WTC11 (cell line): ENCODE measurements at regions not wholly inside any gene's neighbourhood (a gene's known extent, or its start where the extent isn't known, plus 50 kb on each side); places are given as distances from the start of the nearest gene placed in this dataset.

Experiments
- ATAC-seq: fragments of 200-7000 bp; cut with Tn5 transposase; 2 replicates; pipeline ENCODE4 v1.10.0; 2021; ENCODE audit warnings: mild to moderate bottlenecking, moderate library complexity
- CTCF ChIA-PET: fragments of 300-600 bp; sonication (Branson Sonifier 250); formaldehyde crosslinking; loops from one replicate; lab custom pipeline; 2021; ENCODE audit warnings: antibody characterized with exemption; lab: Charles Lee
- POLR2A ChIA-PET: fragments of 350-600 bp; sonication (Branson Sonifier 250); formaldehyde crosslinking; loops from one replicate; lab custom pipeline; 2021; ENCODE audit warnings: antibody characterized with exemption; lab: Charles Lee
- DNase-seq: peaks from one replicate; pipeline ENCODE4 v3.0.0; 2021; ENCODE audit warnings: low spot score
- H3K27ac Mint-ChIP-seq: 2 replicates; pipeline ENCODE4 v1.8.0; 2021; ENCODE audit warnings: mixed read lengths
- H3K27me3 Mint-ChIP-seq: 2 replicates; pipeline ENCODE4 v1.8.0; 2021; ENCODE audit warnings: low read depth, mild to moderate bottlenecking, moderate library complexity, mixed read lengths
- H3K36me3 Mint-ChIP-seq: 2 replicates; pipeline ENCODE4 v1.8.0; 2021; ENCODE audit warnings: mixed read lengths
- H3K4me1 Mint-ChIP-seq: 2 replicates; pipeline ENCODE4 v1.8.0; 2022; ENCODE audit warnings: mixed read lengths
- H3K4me3 Mint-ChIP-seq: 2 replicates; pipeline ENCODE4 v1.8.0; 2021; ENCODE audit warnings: mild to moderate bottlenecking, moderate library complexity, mixed read lengths
- H3K9me3 Mint-ChIP-seq: 2 replicates; pipeline ENCODE4 v1.8.0; 2021; ENCODE audit warnings: mixed read lengths
- AR ChIP-seq: fragments of 250-450 bp; sonication (Bioruptor Pico); IDR thresholded peaks from 2 replicates; pipeline ENCODE4 v1.9.0; 2021; ENCODE audit warnings: mild to moderate bottlenecking
- ATF1 ChIP-seq: sonication (generic); formaldehyde crosslinking; IDR thresholded peaks from 2 replicates; pipeline ENCODE4 v1.8.1; 2023; ENCODE audit warnings: mild to moderate bottlenecking, moderate library complexity, missing genetic modification reagents
- ATF2 ChIP-seq: sonication (generic); formaldehyde crosslinking; IDR thresholded peaks from 2 replicates; pipeline ENCODE4 v1.8.1; 2022; ENCODE audit warnings: low read depth, missing genetic modification reagents, borderline replicate concordance
- CBFB ChIP-seq: sonication (generic); formaldehyde crosslinking; IDR thresholded peaks from 2 replicates; pipeline ENCODE4 v1.8.1; 2022; ENCODE audit warnings: mild to moderate bottlenecking, low read depth, missing genetic modification reagents
- E2F1 ChIP-seq: sonication (generic); formaldehyde crosslinking; IDR thresholded peaks from 2 replicates; pipeline ENCODE4 v1.8.0; 2022; ENCODE audit warnings: mild to moderate bottlenecking, missing genetic modification reagents
- ELF4 ChIP-seq: sonication (generic); formaldehyde crosslinking; IDR thresholded peaks from 2 replicates; pipeline ENCODE4 v1.8.1; 2022; ENCODE audit warnings: low read depth, mild to moderate bottlenecking, moderate library complexity, missing genetic modification reagents
- FOXJ3 ChIP-seq: sonication (generic); formaldehyde crosslinking; IDR thresholded peaks from 2 replicates; pipeline ENCODE4 v1.9.0; 2021; ENCODE audit warnings: missing genetic modification reagents, mild to moderate bottlenecking, borderline replicate concordance
- FOXK1 ChIP-seq: sonication (generic); formaldehyde crosslinking; IDR thresholded peaks from 2 replicates; pipeline ENCODE4 v1.8.0; 2022; ENCODE audit warnings: mild to moderate bottlenecking, moderate library complexity, missing genetic modification reagents
- FOXP1 ChIP-seq: sonication (generic); formaldehyde crosslinking; IDR thresholded peaks from 2 replicates; pipeline ENCODE4 v1.8.0; 2022; ENCODE audit warnings: missing genetic modification reagents, mild to moderate bottlenecking, moderate library complexity, borderline replicate concordance
- GRHL2 ChIP-seq: fragments of 250-450 bp; sonication (Bioruptor Pico); IDR thresholded peaks from 2 replicates; pipeline ENCODE4 v1.8.0; 2022; ENCODE audit warnings: mild to moderate bottlenecking, moderate library complexity; ENCODE audit not compliant: insufficient replicate concordance, severe bottlenecking
- GTF2I ChIP-seq: fragments of 250-450 bp; sonication (Bioruptor Pico); conservative IDR thresholded peaks from 2 replicates; pipeline ENCODE4 v1.4.0; 2021; ENCODE audit warnings: mild to moderate bottlenecking
- KAT7 ChIP-seq: sonication (generic); formaldehyde crosslinking; IDR thresholded peaks from 2 replicates; pipeline ENCODE4 v1.8.1; 2023; ENCODE audit warnings: missing genetic modification reagents, mild to moderate bottlenecking, borderline replicate concordance
- MLX ChIP-seq: sonication (generic); formaldehyde crosslinking; IDR thresholded peaks from 2 replicates; pipeline ENCODE4 v1.8.1; 2023; ENCODE audit warnings: mild to moderate bottlenecking, missing genetic modification reagents, moderate library complexity
- MYBL2 ChIP-seq: sonication (generic); formaldehyde crosslinking; IDR thresholded peaks from 2 replicates; pipeline ENCODE4 v1.8.1; 2023; ENCODE audit warnings: mild to moderate bottlenecking, moderate library complexity, missing genetic modification reagents
- NFE2L1 ChIP-seq: sonication (generic); formaldehyde crosslinking; IDR thresholded peaks from 2 replicates; pipeline ENCODE4 v1.8.1; 2023; ENCODE audit warnings: missing genetic modification reagents
- SOX15 ChIP-seq: fragments of 250-450 bp; sonication (Bioruptor Pico); IDR thresholded peaks from 2 replicates; pipeline ENCODE4 v1.9.0; 2021; ENCODE audit warnings: mild to moderate bottlenecking
- SP1 ChIP-seq: sonication (generic); formaldehyde crosslinking; conservative IDR thresholded peaks from 2 replicates; pipeline ENCODE4 v1.8.1; 2022; ENCODE audit warnings: missing genetic modification reagents
- ZBTB21 ChIP-seq: sonication (generic); formaldehyde crosslinking; IDR thresholded peaks from 2 replicates; pipeline ENCODE4 v1.8.1; 2023; ENCODE audit warnings: mild to moderate bottlenecking, missing genetic modification reagents, borderline replicate concordance
- ZMAT4 ChIP-seq: fragments of 250-450 bp; sonication (Bioruptor Pico); IDR thresholded peaks from 2 replicates; pipeline ENCODE4 v1.9.0; 2021; ENCODE audit warnings: mild to moderate bottlenecking
- ZNF121 ChIP-seq: sonication (generic); formaldehyde crosslinking; IDR thresholded peaks from 2 replicates; pipeline ENCODE4 v1.8.0; 2023; ENCODE audit warnings: missing genetic modification reagents
- ZNF219 ChIP-seq: sonication (generic); formaldehyde crosslinking; IDR thresholded peaks from 2 replicates; pipeline ENCODE4 v1.8.0; 2023; ENCODE audit warnings: missing genetic modification reagents, mild to moderate bottlenecking, borderline replicate concordance
- ZNF232 ChIP-seq: sonication (generic); formaldehyde crosslinking; IDR thresholded peaks from 2 replicates; pipeline ENCODE4 v1.8.0; 2022; ENCODE audit warnings: mild to moderate bottlenecking, missing genetic modification reagents
- ZNF317 ChIP-seq: sonication (generic); formaldehyde crosslinking; IDR thresholded peaks from 2 replicates; pipeline ENCODE4 v1.8.1; 2023; ENCODE audit warnings: low read depth, mild to moderate bottlenecking, moderate library complexity, missing genetic modification reagents, borderline replicate concordance
- ZNF423 ChIP-seq: fragments of 250-450 bp; sonication (Bioruptor Pico); IDR thresholded peaks from 2 replicates; pipeline ENCODE4 v2.1.2; 2022; ENCODE audit warnings: mild to moderate bottlenecking, moderate library complexity
- ZNF532 ChIP-seq: fragments of 250-450 bp; sonication (Bioruptor Pico); IDR thresholded peaks from 2 replicates; pipeline ENCODE4 v1.9.0; 2021; ENCODE audit warnings: mild to moderate bottlenecking, borderline replicate concordance
- ZSCAN18 ChIP-seq: fragments of 250-450 bp; sonication (Bioruptor Pico); IDR thresholded peaks from 2 replicates; pipeline ENCODE4 v2.1.2; 2022; ENCODE audit warnings: mild to moderate bottlenecking, moderate library complexity

- no peak for TF ChIP-seq GRHL2
- no peak for TF ChIP-seq SOX15 (CRISPR knock-in tag)
- TF ChIP-seq NFE2L1 (CRISPR knock-in tag): no peak
- no peak for TF ChIP-seq FOXK1 (CRISPR knock-in tag)
- TF ChIP-seq ZNF317: no peak
- no peak for TF ChIP-seq FOXJ3 (CRISPR knock-in tag)
- TF ChIP-seq ELF4 (CRISPR knock-in tag): no peak
- TF ChIP-seq ZNF423 (CRISPR knock-in tag): no peak
- TF ChIP-seq ZNF121: no peak
- TF ChIP-seq KAT7 (CRISPR knock-in tag): no peak
- TF ChIP-seq, all 79 proteins: peak for 0
These were observed 135.9 kb downstream of the C6orf118 start (continued) for GRCh38 chr6:165173484-165173883.

GRCh38 chr6:165167861-165168260 is 141.5 kb downstream of the C6orf118 start:
- H3K9me3 Mint-ChIP-seq: peaks cover 28% of the 10 kb centered on the region
- no peak for TF ChIP-seq FOXK1 (CRISPR knock-in tag)
- TF ChIP-seq CBFB (CRISPR knock-in tag): no peak
- TF ChIP-seq NFE2L1 (CRISPR knock-in tag): no peak
- TF ChIP-seq E2F1 (CRISPR knock-in tag): no peak
- TF ChIP-seq ZBTB21 (CRISPR knock-in tag): no peak
- no peak for TF ChIP-seq ATF1 (CRISPR knock-in tag)
- TF ChIP-seq ZNF232: no peak
- no peak for TF ChIP-seq GTF2I (CRISPR knock-in tag)
- TF ChIP-seq ZNF423 (CRISPR knock-in tag): no peak
- TF ChIP-seq FOXP1 (CRISPR knock-in tag): no peak
- TF ChIP-seq ZNF532 (CRISPR knock-in tag): no peak
- no peak for TF ChIP-seq SP1 (CRISPR knock-in tag)
- TF ChIP-seq ZSCAN18 (CRISPR knock-in tag): no peak
- TF ChIP-seq ATF2 (CRISPR knock-in tag): no peak
- no peak for TF ChIP-seq AR (CRISPR knock-in tag)
- TF ChIP-seq ZMAT4 (CRISPR knock-in tag): no peak
- TF ChIP-seq MYBL2: no peak
- no peak for TF ChIP-seq ZNF219 (CRISPR knock-in tag)
- TF ChIP-seq MLX (CRISPR knock-in tag): no peak
- TF ChIP-seq, all 79 proteins: peak for 0
- H3K4me1 Mint-ChIP-seq: no peaks in the 10 kb centered on the region
- no peaks in the 10 kb centered on the region; the same call in none of the 2 replicates for H3K27me3 Mint-ChIP-seq
- H3K4me3 Mint-ChIP-seq: no peak overlapping the region
- H3K36me3 Mint-ChIP-seq: peaks cover 20% of the 10 kb centered on the region
- no peak for ATAC-seq
- POLR2A ChIA-PET: no interaction called here
- H3K27ac Mint-ChIP-seq: no peak overlapping the region
- CTCF ChIA-PET: no interaction called here
- no peak for DNase-seq
